Nephron (organoid): ENCODE measurements at regions not wholly inside any gene's neighbourhood (a gene's known extent, or its start where the extent isn't known, plus 50 kb on each side); places are given as distances from the start of the nearest gene placed in this dataset.

Source experiments
- H3K27ac Mint-ChIP-seq, 3 experiments: 2 replicates each; pipeline ENCODE4 v1.8.0; 2020; ENCODE audit warnings: mixed read lengths in 3 of 3, mild to moderate bottlenecking in 2 of 3, moderate library complexity in 1 of 3
- H3K27me3 Mint-ChIP-seq: 2 replicates; pipeline ENCODE4 v1.8.0; 2021; ENCODE audit warnings: low read depth, mild to moderate bottlenecking, moderate library complexity, mixed read lengths
- H3K36me3 Mint-ChIP-seq: 2 replicates; pipeline ENCODE4 v1.8.0; 2020; ENCODE audit warnings: low read depth, mixed read lengths
- H3K4me1 Mint-ChIP-seq: 2 replicates; pipeline ENCODE4 v1.8.0; 2020; ENCODE audit warnings: mixed read lengths
- H3K4me3 Mint-ChIP-seq, 3 experiments: 2 replicates each; pipeline ENCODE4 v1.8.0; 2020; ENCODE audit warnings: mild to moderate bottlenecking in 3 of 3, mixed read lengths in 3 of 3, moderate library complexity in 2 of 3
- H3K9me3 Mint-ChIP-seq: 2 replicates; pipeline ENCODE4 v1.8.0; 2020; ENCODE audit warnings: mixed read lengths
- CTCF ChIP-seq, 3 experiments: fragments of 200-600 bp; sonication (generic); IDR thresholded peaks; one replicate each; pipeline ENCODE4 v1.5.0; 2021; ENCODE audit warnings: antibody characterized with exemption in 3 of 3; ENCODE audit not compliant: unreplicated experiment in 3 of 3

DNA sequence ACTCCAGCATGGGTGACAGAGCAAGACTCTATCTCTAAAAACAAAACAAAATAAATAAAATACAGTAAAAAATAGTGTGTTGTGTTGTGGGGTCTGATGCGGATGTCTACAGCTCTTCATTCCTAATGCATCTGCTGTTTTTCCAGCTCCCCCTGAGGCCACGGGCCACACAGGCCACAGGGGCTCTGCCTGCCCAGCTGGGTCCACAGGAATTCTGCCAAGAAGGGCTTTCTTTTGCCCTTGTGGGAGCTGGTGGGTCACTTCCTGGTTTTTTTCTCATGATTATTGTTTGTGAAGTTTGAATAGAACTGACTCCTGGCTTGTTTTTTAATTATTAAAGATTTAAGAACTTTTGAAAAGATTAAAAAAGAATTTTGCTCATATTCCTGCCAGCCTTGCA lies 67.4 kb upstream of the CLDN5 start:
- H3K27ac Mint-ChIP-seq, result no peak overlapping the region
- no peaks in the 10 kb centered on the region for H3K36me3 Mint-ChIP-seq
- no peaks in the 10 kb centered on the region for H3K9me3 Mint-ChIP-seq
- H3K27me3 Mint-ChIP-seq, result peaks cover 19% of the 10 kb centered on the region
- no peaks in the 10 kb centered on the region for H3K4me1 Mint-ChIP-seq
- no peak overlapping the region for H3K4me3 Mint-ChIP-seq
- TF ChIP-seq CTCF (IDR thresholded peaks at IDR 0.05; ENCODE audit: unreplicated experiment in 3 of 3), result no peak

GRCh38 chr22:19592464-19592863 lies 68.3 kb upstream of the CLDN5 start:
- TF ChIP-seq CTCF (IDR thresholded peaks at IDR 0.05; ENCODE audit: unreplicated experiment in 3 of 3), result no peak
- Mint-ChIP-seq H3K4me1 (no peaks in the 10 kb centered on the region), H3K27me3 (peaks cover 17% of the 10 kb centered on the region), H3K36me3 (no peaks in the 10 kb centered on the region), H3K4me3 (no peak overlapping the region), H3K27ac (no peak overlapping the region), H3K9me3 (no peaks in the 10 kb centered on the region)

GRCh38 chr22:19593991-19594569 lies 69.9 kb upstream of the CLDN5 start:
- Mint-ChIP-seq H3K4me3 (no peak overlapping the region), H3K9me3 (no peaks in the 10 kb centered on the region), H3K27ac (no peak overlapping the region), H3K27me3 (peaks cover 13% of the 10 kb centered on the region), H3K36me3 (no peaks in the 10 kb centered on the region), H3K4me1 (no peaks in the 10 kb centered on the region)
- no peak for TF ChIP-seq CTCF (IDR thresholded peaks at IDR 0.05; ENCODE audit: unreplicated experiment in 3 of 3)

GRCh38 chr22:19595532-19595931 lies 71.3 kb upstream of the CLDN5 start:
- Mint-ChIP-seq H3K27me3 (peaks cover 10% of the 10 kb centered on the region), H3K27ac (no peak overlapping the region), H3K4me3 (no peak overlapping the region), H3K36me3 (no peaks in the 10 kb centered on the region), H3K9me3 (no peaks in the 10 kb centered on the region), H3K4me1 (peaks cover 9% of the 10 kb centered on the region)
- TF ChIP-seq CTCF (IDR thresholded peaks at IDR 0.05; ENCODE audit: unreplicated experiment in 3 of 3), result no peak

DNA sequence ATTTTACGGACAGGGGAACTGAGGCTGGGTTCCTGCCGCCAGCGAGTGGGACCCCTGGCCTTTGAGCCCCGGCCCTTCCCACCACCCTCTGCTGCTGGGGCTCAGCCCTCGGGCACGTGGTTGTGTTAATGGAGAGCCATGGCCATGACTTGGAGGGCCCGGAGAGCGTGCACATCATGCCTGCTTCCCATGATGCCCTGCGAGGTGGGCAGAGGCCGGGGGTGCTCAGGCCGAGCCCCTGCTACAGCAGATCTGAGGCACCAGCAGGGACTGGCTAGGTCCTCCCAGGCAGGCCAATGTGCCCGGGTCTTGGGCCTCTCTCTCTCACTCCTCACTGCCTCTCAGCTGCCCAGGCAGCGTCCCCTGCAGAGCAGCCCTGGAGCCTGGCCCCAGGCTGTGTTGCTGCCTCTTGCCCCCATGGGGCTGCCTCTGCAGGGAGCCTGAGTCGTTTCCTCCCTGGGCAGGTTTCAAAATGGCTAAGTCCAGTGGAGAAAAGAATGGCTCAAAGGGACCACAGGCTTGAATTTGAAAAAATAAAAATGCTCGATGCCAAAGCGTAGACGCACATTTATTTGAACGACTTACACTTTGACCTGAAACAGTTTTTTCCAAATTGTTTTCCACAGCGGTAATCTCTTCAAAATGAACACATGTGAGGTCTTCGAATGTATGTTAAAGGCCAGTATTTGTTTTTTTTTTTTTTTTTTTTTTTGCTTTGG lies 72.6 kb upstream of the CLDN5 start:
- H3K27ac Mint-ChIP-seq, result no peak overlapping the region
- H3K27me3 Mint-ChIP-seq, result peaks cover 11% of the 10 kb centered on the region
- H3K36me3 Mint-ChIP-seq, result no peaks in the 10 kb centered on the region
- H3K4me3 Mint-ChIP-seq, result no peak overlapping the region
- no peak for TF ChIP-seq CTCF (IDR thresholded peaks at IDR 0.05; ENCODE audit: unreplicated experiment in 3 of 3)
- no peaks in the 10 kb centered on the region for H3K9me3 Mint-ChIP-seq
- peaks cover 9% of the 10 kb centered on the region for H3K4me1 Mint-ChIP-seq

GRCh38 chr22:19597399-19597735 lies 73.2 kb upstream of the CLDN5 start:
- Mint-ChIP-seq H3K27ac (no peak overlapping the region), H3K9me3 (no peaks in the 10 kb centered on the region), H3K4me3 (no peak overlapping the region), H3K36me3 (no peaks in the 10 kb centered on the region), H3K27me3 (peaks cover 11% of the 10 kb centered on the region), H3K4me1 (peaks cover 9% of the 10 kb centered on the region)
- TF ChIP-seq CTCF (IDR thresholded peaks at IDR 0.05; ENCODE audit: unreplicated experiment in 3 of 3), result no peak
